ENCODE measurements at regions not wholly inside any gene's neighbourhood (a gene's known extent, or its start where the extent isn't known, plus 50 kb on each side); places are given as distances from the start of the nearest gene placed in this dataset.

DNA sequence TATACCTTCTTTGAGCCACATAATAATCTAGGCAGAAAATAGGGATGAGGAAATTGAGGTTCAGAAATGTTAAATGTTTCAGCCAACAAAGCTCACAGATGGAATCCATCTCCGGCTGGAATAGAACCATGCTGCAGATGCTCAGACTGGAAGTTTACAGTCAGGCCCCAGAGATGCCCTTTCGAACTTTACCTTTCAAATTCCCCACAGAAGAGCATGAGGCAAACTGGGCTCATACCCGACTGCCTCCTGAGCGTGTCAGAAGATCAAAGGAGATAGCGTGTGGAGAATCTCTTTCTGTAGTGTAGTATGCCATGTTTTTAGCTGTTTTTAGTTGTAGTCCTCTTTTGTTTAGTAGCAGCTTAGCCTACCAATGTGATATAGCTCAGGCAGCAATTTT is 72.0 kb upstream of the DAP start:
- no peak for DNase-seq (ENCODE audit: low spot score)
- TF ChIP-seq, protein P1, sequence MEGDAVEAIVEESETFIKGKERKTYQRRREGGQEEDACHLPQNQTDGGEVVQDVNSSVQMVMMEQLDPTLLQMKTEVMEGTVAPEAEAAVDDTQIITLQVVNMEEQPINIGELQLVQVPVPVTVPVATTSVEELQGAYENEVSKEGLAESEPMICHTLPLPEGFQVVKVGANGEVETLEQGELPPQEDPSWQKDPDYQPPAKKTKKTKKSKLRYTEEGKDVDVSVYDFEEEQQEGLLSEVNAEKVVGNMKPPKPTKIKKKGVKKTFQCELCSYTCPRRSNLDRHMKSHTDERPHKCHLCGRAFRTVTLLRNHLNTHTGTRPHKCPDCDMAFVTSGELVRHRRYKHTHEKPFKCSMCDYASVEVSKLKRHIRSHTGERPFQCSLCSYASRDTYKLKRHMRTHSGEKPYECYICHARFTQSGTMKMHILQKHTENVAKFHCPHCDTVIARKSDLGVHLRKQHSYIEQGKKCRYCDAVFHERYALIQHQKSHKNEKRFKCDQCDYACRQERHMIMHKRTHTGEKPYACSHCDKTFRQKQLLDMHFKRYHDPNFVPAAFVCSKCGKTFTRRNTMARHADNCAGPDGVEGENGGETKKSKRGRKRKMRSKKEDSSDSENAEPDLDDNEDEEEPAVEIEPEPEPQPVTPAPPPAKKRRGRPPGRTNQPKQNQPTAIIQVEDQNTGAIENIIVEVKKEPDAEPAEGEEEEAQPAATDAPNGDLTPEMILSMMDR (IDR thresholded peaks at IDR 0.05; ENCODE audit: poor library complexity, severe bottlenecking) = no peak
- Histone ChIP-seq H3K4me3 (ENCODE audit: severe bottlenecking) (no peak overlapping the region), H3K4me1 (ENCODE audit: insufficient read depth, poor library complexity, severe bottlenecking) (no peaks in the 10 kb centered on the region), H3K36me3 (ENCODE audit: low read depth) (no peaks in the 10 kb centered on the region), H3K27me3 (ENCODE audit: insufficient read depth, poor library complexity, severe bottlenecking) (no peaks in the 10 kb centered on the region), H3K9me3 (ENCODE audit: severe bottlenecking) (no peaks in the 10 kb centered on the region), H3K27ac (ENCODE audit: poor library complexity, severe bottlenecking) (no peak overlapping the region)
- no peak for ATAC-seq (ENCODE audit: low read depth)

DNA sequence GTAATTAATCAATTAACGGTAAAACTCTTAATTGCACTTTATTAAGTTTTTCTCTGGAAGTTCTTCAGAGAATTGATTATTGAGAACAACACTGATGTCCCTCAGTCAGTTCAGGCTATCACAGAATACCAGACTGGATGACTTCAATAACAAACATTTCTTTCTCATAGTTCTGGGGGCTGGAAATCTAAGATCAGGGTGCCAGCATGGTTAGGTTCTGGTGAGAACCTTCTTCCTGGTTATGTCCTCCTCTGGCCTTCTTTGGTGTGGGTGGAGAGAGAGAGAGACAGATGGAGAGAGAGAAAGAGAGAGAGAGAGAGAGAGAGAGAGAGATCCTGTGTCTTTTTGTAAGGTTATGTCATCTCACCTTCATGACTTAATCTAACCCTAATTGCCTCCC is 71.4 kb upstream of the DAP start:
- no peaks in the 10 kb centered on the region for H3K4me1 ChIP-seq (ENCODE audit: insufficient read depth, poor library complexity, severe bottlenecking)
- H3K4me3 ChIP-seq (ENCODE audit: severe bottlenecking) = no peak overlapping the region
- H3K9me3 ChIP-seq (ENCODE audit: severe bottlenecking) = no peaks in the 10 kb centered on the region
- TF ChIP-seq, protein P1 (IDR thresholded peaks at IDR 0.05; ENCODE audit: poor library complexity, severe bottlenecking) = no peak
- no peak overlapping the region for H3K27ac ChIP-seq (ENCODE audit: poor library complexity, severe bottlenecking)
- H3K27me3 ChIP-seq (ENCODE audit: insufficient read depth, poor library complexity, severe bottlenecking) = no peaks in the 10 kb centered on the region
- DNase-seq (ENCODE audit: low spot score) (no peak), ATAC-seq (ENCODE audit: low read depth) (no peak)
- H3K36me3 ChIP-seq (ENCODE audit: low read depth) = no peaks in the 10 kb centered on the region

DNA sequence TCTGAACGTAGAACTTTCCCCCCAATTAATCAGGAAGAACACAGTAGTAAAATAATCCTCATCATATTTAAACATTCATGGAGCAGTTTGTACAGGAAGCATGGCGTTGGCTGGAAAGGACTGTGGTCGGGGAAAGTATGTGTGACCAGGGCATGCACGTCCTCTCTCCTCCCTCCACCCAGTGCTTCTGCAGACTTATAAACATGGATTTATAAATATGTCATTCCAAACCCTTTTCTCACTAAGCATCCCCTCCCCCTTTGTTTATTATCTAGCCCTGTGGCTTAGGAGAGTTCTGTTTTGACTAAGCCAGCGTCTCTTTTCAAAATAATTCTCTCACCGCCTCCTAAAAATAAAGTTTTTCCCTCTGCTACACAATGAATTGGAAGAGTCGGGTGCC is 70.4 kb upstream of the DAP start:
- Histone ChIP-seq H3K4me3 (ENCODE audit: severe bottlenecking) (no peak overlapping the region), H3K4me1 (ENCODE audit: insufficient read depth, poor library complexity, severe bottlenecking) (no peaks in the 10 kb centered on the region), H3K36me3 (ENCODE audit: low read depth) (no peaks in the 10 kb centered on the region), H3K27me3 (ENCODE audit: insufficient read depth, poor library complexity, severe bottlenecking) (no peaks in the 10 kb centered on the region), H3K27ac (ENCODE audit: poor library complexity, severe bottlenecking) (no peak overlapping the region), H3K9me3 (ENCODE audit: severe bottlenecking) (no peaks in the 10 kb centered on the region)
- TF ChIP-seq, protein P1 (IDR thresholded peaks at IDR 0.05; ENCODE audit: poor library complexity, severe bottlenecking) = no peak
- no peak for DNase-seq (ENCODE audit: low spot score)
- no peak; the same call in 2 of the 3 replicates for ATAC-seq (ENCODE audit: low read depth)

DNA sequence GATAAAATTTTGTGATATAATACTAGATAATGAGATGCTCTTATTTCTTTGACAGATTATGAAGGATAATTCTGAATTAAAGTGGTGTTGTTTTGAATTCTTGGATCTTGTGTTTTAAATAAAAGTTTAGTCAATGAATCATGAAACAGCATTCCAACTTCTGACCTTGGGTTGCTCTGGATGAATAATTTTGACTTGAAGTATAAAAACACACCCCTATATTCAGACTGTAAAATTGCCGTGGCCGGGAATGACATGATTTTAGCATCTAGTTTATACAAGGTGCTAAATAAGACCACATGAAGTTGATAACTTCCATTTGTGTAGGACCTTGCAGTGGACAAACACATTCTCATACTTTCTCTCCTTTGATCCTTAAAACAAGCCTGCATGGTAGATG is 67.2 kb upstream of the DAP start:
- H3K27ac ChIP-seq (ENCODE audit: poor library complexity, severe bottlenecking) = no peak overlapping the region
- H3K9me3 ChIP-seq (ENCODE audit: severe bottlenecking) = no peaks in the 10 kb centered on the region
- no peak overlapping the region for H3K4me3 ChIP-seq (ENCODE audit: severe bottlenecking)
- H3K4me1 ChIP-seq (ENCODE audit: insufficient read depth, poor library complexity, severe bottlenecking) = no peaks in the 10 kb centered on the region
- ATAC-seq (ENCODE audit: low read depth) (no peak), DNase-seq (ENCODE audit: low spot score) (no peak)
- H3K36me3 ChIP-seq (ENCODE audit: low read depth) = no peaks in the 10 kb centered on the region
- no peaks in the 10 kb centered on the region for H3K27me3 ChIP-seq (ENCODE audit: insufficient read depth, poor library complexity, severe bottlenecking)
- TF ChIP-seq, protein P1 (IDR thresholded peaks at IDR 0.05; ENCODE audit: poor library complexity, severe bottlenecking) = no peak

DNA sequence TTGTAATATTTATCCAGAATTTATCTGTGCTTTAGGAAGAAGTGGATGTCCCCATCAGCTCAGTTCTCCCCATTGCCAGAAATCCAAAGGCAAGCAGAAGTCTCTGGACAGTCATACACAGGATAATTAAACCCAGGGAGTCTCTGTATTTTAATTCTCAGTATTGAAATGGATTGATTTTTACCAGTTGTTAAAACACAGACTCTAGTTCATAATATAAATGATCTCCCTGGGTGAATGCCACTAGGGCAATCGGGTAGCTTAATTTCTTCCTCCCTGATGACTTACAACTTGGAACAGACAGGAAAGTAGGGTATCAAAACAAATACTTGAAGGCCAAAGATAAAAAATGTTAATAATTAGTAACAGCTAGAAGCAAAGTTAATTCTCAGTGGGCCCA is 66.5 kb upstream of the DAP start:
- H3K36me3 ChIP-seq (ENCODE audit: low read depth) = no peaks in the 10 kb centered on the region
- TF ChIP-seq, protein P1 (IDR thresholded peaks at IDR 0.05; ENCODE audit: poor library complexity, severe bottlenecking) = no peak
- H3K9me3 ChIP-seq (ENCODE audit: severe bottlenecking) = no peaks in the 10 kb centered on the region
- H3K27ac ChIP-seq (ENCODE audit: poor library complexity, severe bottlenecking) = no peak overlapping the region
- no peak for DNase-seq (ENCODE audit: low spot score)
- no peak for ATAC-seq (ENCODE audit: low read depth)
- H3K4me1 ChIP-seq (ENCODE audit: insufficient read depth, poor library complexity, severe bottlenecking) = no peaks in the 10 kb centered on the region
- H3K27me3 ChIP-seq (ENCODE audit: insufficient read depth, poor library complexity, severe bottlenecking) = no peaks in the 10 kb centered on the region
- H3K4me3 ChIP-seq (ENCODE audit: severe bottlenecking) = no peak overlapping the region
